HEK293T (cell line): ENCODE measurements at regions not wholly inside any gene's neighbourhood (a gene's known extent, or its start where the extent isn't known, plus 50 kb on each side); places are given as distances from the start of the nearest gene placed in this dataset.

ENCODE experiments used
- CTCF ChIA-PET: fragments of 350-600 bp; formaldehyde crosslinking; extraction: SDS; loops from one replicate; lab custom pipeline; 2021; ENCODE audit warnings: antibody characterized with exemption, inconsistent platforms; lab: Yijun Ruan, JAX
- POLR2A ChIA-PET: fragments of 350-600 bp; formaldehyde crosslinking; extraction: SDS; loops from one replicate; lab custom pipeline; 2020; ENCODE audit warnings: antibody characterized with exemption, inconsistent platforms; lab: Yijun Ruan, JAX
- DNase-seq: peaks from one replicate; pipeline ENCODE4 v3.0.0; 2012; ENCODE audit warnings: mixed read lengths; ENCODE audit errors: extremely low spot score
- ARNT ChIP-seq: fragments of 450-650 bp; IDR thresholded peaks from 2 replicates; pipeline ENCODE4 v1.6.1; 2017; ENCODE audit warnings: mild to moderate bottlenecking
- BHLHE40 ChIP-seq: fragments of 450-650 bp; IDR thresholded peaks from 2 replicates; pipeline ENCODE4 v1.6.1; 2016; ENCODE audit warnings: mild to moderate bottlenecking, moderate library complexity, borderline replicate concordance
- CTBP1 ChIP-seq: fragments of 450-650 bp; IDR thresholded peaks from 2 replicates; pipeline ENCODE4 v1.6.1; 2016; ENCODE audit warnings: borderline replicate concordance
- ELF4 ChIP-seq: fragments of 450-650 bp; IDR thresholded peaks from 2 replicates; pipeline ENCODE4 v1.6.1; 2017; ENCODE audit warnings: antibody characterized with exemption
- FOXA1 ChIP-seq: fragments of 450-650 bp; IDR thresholded peaks from 2 replicates; pipeline ENCODE4 v1.6.1; 2016; ENCODE audit warnings: mild to moderate bottlenecking
- FOXK2 ChIP-seq: fragments of 450-650 bp; IDR thresholded peaks from 2 replicates; pipeline ENCODE4 v1.6.1; 2016; ENCODE audit warnings: mild to moderate bottlenecking
- FOXM1 ChIP-seq: fragments of 450-650 bp; IDR thresholded peaks from 2 replicates; pipeline ENCODE4 v1.6.1; 2017; ENCODE audit warnings: mild to moderate bottlenecking, borderline replicate concordance
- HDGF ChIP-seq: fragments of 450-650 bp; IDR thresholded peaks from 2 replicates; pipeline ENCODE4 v1.6.1; 2017; ENCODE audit warnings: antibody characterized with exemption, borderline replicate concordance
- L3MBTL2 ChIP-seq: fragments of 450-650 bp; conservative IDR thresholded peaks from 2 replicates; pipeline ENCODE4 v1.6.1; 2016; ENCODE audit warnings: mild to moderate bottlenecking
- LEF1 ChIP-seq: fragments of 450-650 bp; IDR thresholded peaks from 2 replicates; pipeline ENCODE4 v1.6.1; 2017; ENCODE audit warnings: mild to moderate bottlenecking, borderline replicate concordance
- NFRKB ChIP-seq: fragments of 450-650 bp; IDR thresholded peaks from 2 replicates; pipeline ENCODE4 v1.6.1; 2016; ENCODE audit warnings: mild to moderate bottlenecking, moderate library complexity
- PKNOX1 ChIP-seq: fragments of 450-650 bp; IDR thresholded peaks from 2 replicates; pipeline ENCODE4 v1.6.1; 2016
- SP1 ChIP-seq: fragments of 450-650 bp; IDR thresholded peaks from 2 replicates; pipeline ENCODE4 v1.6.1; 2017
- SUZ12 ChIP-seq: fragments of 450-650 bp; IDR thresholded peaks from 2 replicates; pipeline ENCODE4 v1.6.1; 2016; ENCODE audit warnings: mild to moderate bottlenecking
- TARDBP ChIP-seq: fragments of 450-650 bp; IDR thresholded peaks from 2 replicates; pipeline ENCODE4 v1.6.1; 2016
- ZNF384 ChIP-seq: fragments of 450-650 bp; IDR thresholded peaks from 2 replicates; pipeline ENCODE4 v1.6.1; 2016

- POLR2A ChIA-PET = no interaction called here
Measured at GRCh38 chr6:113205553-113205952, 651.6 kb upstream of the MARCKS start.

GRCh38 chr6:113208726-113209125, 648.4 kb upstream of the MARCKS start:
- no peak for DNase-seq
- TF ChIP-seq CTBP1 (no peak), PKNOX1 (no peak), ELF4 (no peak), FOXA1 (no peak), HDGF (no peak), SP1 (no peak), FOXM1 (no peak), LEF1 (no peak), BHLHE40 (no peak), L3MBTL2 (no peak), ARNT (no peak), TARDBP (no peak), ZNF384 (no peak), NFRKB (no peak), FOXK2 (no peak), SUZ12 (no peak)
- ChIA-PET CTCF (no interaction called here), POLR2A (no interaction called here)

More at GRCh38 chr6:113205553-113205952, 651.6 kb upstream of the MARCKS start:
- TF ChIP-seq L3MBTL2 = no peak
- no peak for TF ChIP-seq ELF4
- no peak for TF ChIP-seq PKNOX1
- no peak for TF ChIP-seq FOXM1
- TF ChIP-seq FOXK2 = no peak
- TF ChIP-seq SUZ12 = no peak
- TF ChIP-seq TARDBP = no peak
- TF ChIP-seq NFRKB = no peak
- no peak for TF ChIP-seq CTBP1
- TF ChIP-seq LEF1 = no peak
- no peak for TF ChIP-seq FOXA1
- TF ChIP-seq ARNT = no peak
- no peak for TF ChIP-seq BHLHE40
- DNase-seq = no peak
- CTCF ChIA-PET = no interaction called here

GRCh38 chr6:113209315-113209714, 647.8 kb upstream of the MARCKS start:
- ChIA-PET POLR2A (no interaction called here), CTCF (no interaction called here)
- no peak for DNase-seq
- TF ChIP-seq PKNOX1 (no peak), L3MBTL2 (no peak), FOXA1 (no peak), CTBP1 (no peak), ARNT (no peak), HDGF (no peak), FOXM1 (no peak), ZNF384 (no peak), NFRKB (no peak), SP1 (no peak), SUZ12 (no peak), ELF4 (no peak), FOXK2 (no peak), TARDBP (no peak), BHLHE40 (no peak), LEF1 (no peak)

- ChIA-PET CTCF (no interaction called here), POLR2A (no interaction called here)
- TF ChIP-seq SUZ12 = no peak
- no peak for TF ChIP-seq CTBP1
- TF ChIP-seq TARDBP = no peak
- no peak for TF ChIP-seq ZNF384
- no peak for TF ChIP-seq SP1
- no peak for TF ChIP-seq FOXK2
- TF ChIP-seq L3MBTL2 = no peak
- no peak for DNase-seq
Measured at GRCh38 chr6:113211170-113211569, 646.0 kb upstream of the MARCKS start.

GRCh38 chr6:113219783-113220182, 637.4 kb upstream of the MARCKS start:
- POLR2A ChIA-PET = no interaction called here
- CTCF ChIA-PET = no interaction called here
- no peak for DNase-seq
- TF ChIP-seq SP1 (no peak), LEF1 (no peak), TARDBP (no peak), FOXA1 (no peak)

GRCh38 chr6:113220832-113221231, 636.3 kb upstream of the MARCKS start:
- CTCF ChIA-PET = no interaction called here
- no peak for TF ChIP-seq PKNOX1
- TF ChIP-seq TARDBP = no peak
- no peak for TF ChIP-seq FOXA1
- TF ChIP-seq ARNT = no peak
- no peak for TF ChIP-seq SP1
- TF ChIP-seq FOXK2 = no peak
- no peak for TF ChIP-seq FOXM1
- TF ChIP-seq ELF4 = no peak
- TF ChIP-seq ZNF384 = no peak
- no peak for TF ChIP-seq SUZ12
- TF ChIP-seq LEF1 = no peak
- DNase-seq = no peak
- POLR2A ChIA-PET = no interaction called here
